ENCODE measurements at regions not wholly inside any gene's neighbourhood (a gene's known extent, or its start where the extent isn't known, plus 50 kb on each side); places are given as distances from the start of the nearest gene placed in this dataset.

GRCh38 chr4:89365375-89365774 is 57.8 kb upstream of the GPRIN3 start:
- H3K27ac Mint-ChIP-seq (ENCODE audit: unreplicated experiment), result no peak overlapping the region
- Histone ChIP-seq H3K4me1 (no peaks in the 10 kb centered on the region), H3K4me3 (ENCODE audit: low read depth, low read length) (no peak overlapping the region), H3K36me3 (ENCODE audit: control insufficient read depth, insufficient read depth, low read length) (no peaks in the 10 kb centered on the region), H3K9me3 (no peaks in the 10 kb centered on the region), H3K27me3 (replicated peaks; ENCODE audit: control insufficient read depth, insufficient read depth, low read length) (no peaks in the 10 kb centered on the region)
- no peaks in the 10 kb centered on the region for H3K36me3 Mint-ChIP-seq (ENCODE audit: insufficient read depth, unreplicated experiment)
- peaks cover 23% of the 10 kb centered on the region for H3K27me3 Mint-ChIP-seq (ENCODE audit: insufficient read depth, unreplicated experiment)
- ChIA-PET POLR2A (no interaction called here), CTCF (no interaction called here)
- no peak for DNase-seq
- intact Hi-C loops (cut with micrococcal nuclease; ENCODE audit: unreplicated experiment), result no loop called here
- H3K4me1 Mint-ChIP-seq (ENCODE audit: low read depth, unreplicated experiment), result no peaks in the 10 kb centered on the region
- no peak for TF ChIP-seq CTCF (IDR thresholded peaks at IDR 0.05; ENCODE audit: insufficient read depth in 1 of 2, low read depth in 1 of 2, low read length in 1 of 2, severe bottlenecking in 1 of 2, unreplicated experiment in 1 of 2)
- no TSS peak for BruUV-seq (replicated peaks)
- no peak overlapping the region for H3K4me3 Mint-ChIP-seq (ENCODE audit: unreplicated experiment)
- no peaks in the 10 kb centered on the region for H3K9me3 Mint-ChIP-seq (ENCODE audit: unreplicated experiment)

DNA sequence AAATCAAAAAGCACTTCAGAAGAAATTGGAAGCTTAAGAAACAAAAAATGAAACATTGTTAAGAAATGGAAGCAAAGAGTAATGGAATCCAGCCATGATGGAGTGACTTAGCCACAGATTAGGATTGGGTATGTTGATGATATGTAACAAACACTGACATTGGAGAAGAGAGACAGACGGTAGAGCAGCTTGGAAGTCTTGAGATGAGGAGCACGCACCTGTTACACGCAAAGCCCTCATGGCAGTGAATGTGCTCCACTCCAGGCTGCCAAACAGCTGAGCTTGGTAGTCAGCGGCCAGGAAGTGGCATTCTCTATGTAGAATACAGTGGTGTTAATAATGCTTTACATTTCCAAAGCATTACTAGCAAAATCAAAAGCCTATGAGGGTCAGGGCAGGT is 56.9 kb upstream of the GPRIN3 start:
- H3K4me3 Mint-ChIP-seq (ENCODE audit: unreplicated experiment), result no peak overlapping the region
- no peaks in the 10 kb centered on the region for H3K9me3 Mint-ChIP-seq (ENCODE audit: unreplicated experiment)
- no peak for DNase-seq
- intact Hi-C loops (cut with micrococcal nuclease; ENCODE audit: unreplicated experiment), result no loop called here
- no TSS peak for BruUV-seq (replicated peaks)
- H3K4me1 Mint-ChIP-seq (ENCODE audit: low read depth, unreplicated experiment), result no peaks in the 10 kb centered on the region
- ChIA-PET CTCF (no interaction called here), POLR2A (no interaction called here)
- H3K27ac Mint-ChIP-seq (ENCODE audit: unreplicated experiment), result no peak overlapping the region
- H3K4me3 ChIP-seq (ENCODE audit: low read depth, low read length), result no peak overlapping the region
- peaks cover 17% of the 10 kb centered on the region for H3K27me3 Mint-ChIP-seq (ENCODE audit: insufficient read depth, unreplicated experiment)
- no peaks in the 10 kb centered on the region for H3K36me3 ChIP-seq (ENCODE audit: control insufficient read depth, insufficient read depth, low read length)
- no peaks in the 10 kb centered on the region for H3K36me3 Mint-ChIP-seq (ENCODE audit: insufficient read depth, unreplicated experiment)
- H3K4me1 ChIP-seq, result no peaks in the 10 kb centered on the region
- no peaks in the 10 kb centered on the region for H3K9me3 ChIP-seq
- TF ChIP-seq CTCF (IDR thresholded peaks at IDR 0.05; ENCODE audit: insufficient read depth in 1 of 2, low read depth in 1 of 2, low read length in 1 of 2, severe bottlenecking in 1 of 2, unreplicated experiment in 1 of 2), result no peak
- no peaks in the 10 kb centered on the region for H3K27me3 ChIP-seq (replicated peaks; ENCODE audit: control insufficient read depth, insufficient read depth, low read length)

- ChIA-PET CTCF (no interaction called here), POLR2A (no interaction called here)
- H3K4me3 ChIP-seq (ENCODE audit: low read depth, low read length), result no peak overlapping the region
- intact Hi-C loops (cut with micrococcal nuclease; ENCODE audit: unreplicated experiment), result no loop called here
- H3K9me3 ChIP-seq, result no peaks in the 10 kb centered on the region
- Mint-ChIP-seq H3K4me1 (ENCODE audit: low read depth, unreplicated experiment) (no peaks in the 10 kb centered on the region), H3K36me3 (ENCODE audit: insufficient read depth, unreplicated experiment) (no peaks in the 10 kb centered on the region), H3K4me3 (ENCODE audit: unreplicated experiment) (no peak overlapping the region), H3K27ac (ENCODE audit: unreplicated experiment) (no peak overlapping the region), H3K9me3 (ENCODE audit: unreplicated experiment) (no peaks in the 10 kb centered on the region), H3K27me3 (ENCODE audit: insufficient read depth, unreplicated experiment) (peaks cover 14% of the 10 kb centered on the region)
- DNase-seq, result no peak
- no peaks in the 10 kb centered on the region for H3K36me3 ChIP-seq (ENCODE audit: control insufficient read depth, insufficient read depth, low read length)
- BruUV-seq (replicated peaks), result no TSS peak
- no peaks in the 10 kb centered on the region for H3K4me1 ChIP-seq
- no peak for TF ChIP-seq CTCF (IDR thresholded peaks at IDR 0.05; ENCODE audit: insufficient read depth in 1 of 2, low read depth in 1 of 2, low read length in 1 of 2, severe bottlenecking in 1 of 2, unreplicated experiment in 1 of 2)
- H3K27me3 ChIP-seq (replicated peaks; ENCODE audit: control insufficient read depth, insufficient read depth, low read length), result no peaks in the 10 kb centered on the region
Measured at GRCh38 chr4:89363786-89364185, 56.2 kb upstream of the GPRIN3 start.
